Islet of Langerhans (tissue), 1 donor: ENCODE measurements at regions not wholly inside any gene's neighbourhood (a gene's known extent, or its start where the extent isn't known, plus 50 kb on each side); places are given as distances from the start of the nearest gene placed in this dataset.

Source experiments
- FAIRE-seq: peaks from one replicate; lab custom pipeline; 2011; peaks lifted over from hg19 to GRCh38; lab: Jason Lieb, UNC

- FAIRE-seq, result no peak
These were observed 300.6 kb upstream of the AZI2 start for GRCh38 chr3:28649266-28649665.

GRCh38 chr3:28651159-28651558 is 302.5 kb upstream of the AZI2 start:
- FAIRE-seq, result no peak

GRCh38 chr3:28664123-28664522 is 315.5 kb upstream of the AZI2 start:
- FAIRE-seq, result no peak

DNA sequence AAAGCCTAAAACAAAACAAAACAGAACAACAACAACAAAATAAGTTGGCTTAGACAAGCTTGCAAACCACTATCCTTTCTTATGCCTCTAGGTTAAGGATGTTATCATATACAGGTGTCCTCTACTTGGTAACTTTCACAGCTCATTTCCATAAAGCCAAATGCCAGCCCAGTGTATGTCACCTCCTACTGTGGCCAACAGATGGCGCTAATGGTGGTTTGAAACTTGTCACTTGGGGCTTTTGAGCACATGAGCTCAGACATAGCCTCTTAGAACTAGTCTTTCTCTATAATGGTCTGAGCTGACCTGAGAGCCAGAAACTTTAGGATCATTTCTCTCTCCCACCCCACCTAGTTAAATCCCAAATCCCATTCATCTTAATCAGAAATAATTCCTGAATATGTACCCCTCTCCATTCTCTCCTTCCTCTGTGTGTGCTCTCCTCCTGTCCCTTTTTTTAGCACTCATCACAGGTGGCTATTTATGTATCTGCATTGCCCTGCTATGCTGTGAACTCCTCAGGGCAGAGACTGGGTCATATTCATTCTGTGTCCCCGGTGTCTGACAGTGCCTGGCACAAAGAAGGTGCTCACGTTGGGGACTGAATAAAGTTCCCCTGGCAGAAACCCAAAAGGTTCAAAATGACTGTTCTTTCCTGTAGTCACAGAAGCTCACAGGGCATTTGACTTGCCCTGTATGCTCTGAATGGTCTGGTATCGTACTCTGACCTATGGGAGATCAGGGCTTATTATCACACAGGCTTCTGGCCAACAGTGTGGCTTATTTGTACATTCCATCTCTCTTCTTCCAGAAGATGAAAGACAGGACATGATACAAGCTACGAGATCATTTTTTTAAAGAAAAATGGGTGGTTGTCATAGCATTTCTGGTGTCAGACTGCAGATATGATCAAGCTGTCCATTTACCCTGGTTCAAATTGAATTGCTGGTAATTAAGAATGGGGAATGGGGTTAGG is 319.3 kb upstream of the AZI2 start:
- FAIRE-seq, result no peak

GRCh38 chr3:28669870-28670269 is 321.2 kb upstream of the AZI2 start:
- no peak for FAIRE-seq

DNA sequence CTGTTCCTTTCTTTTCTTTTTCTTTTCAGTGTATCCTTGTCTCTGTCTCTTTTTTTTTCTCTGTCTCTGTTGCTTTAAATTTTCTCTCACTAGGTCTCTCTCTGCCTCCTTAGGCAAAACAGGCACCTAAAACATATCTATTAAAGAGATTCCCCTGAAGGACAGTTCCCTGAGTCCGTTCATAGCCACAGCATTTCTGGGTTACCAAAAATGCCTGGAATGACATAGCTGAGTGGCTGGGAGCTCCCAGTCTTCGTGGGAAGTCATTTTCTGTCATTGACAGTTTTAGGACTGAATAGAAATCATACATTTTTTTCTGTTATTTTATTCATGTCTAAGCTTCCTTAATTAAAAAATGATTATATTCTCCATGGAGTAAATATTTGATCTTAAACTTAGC is 323.8 kb upstream of the AZI2 start:
- FAIRE-seq, result no peak

DNA sequence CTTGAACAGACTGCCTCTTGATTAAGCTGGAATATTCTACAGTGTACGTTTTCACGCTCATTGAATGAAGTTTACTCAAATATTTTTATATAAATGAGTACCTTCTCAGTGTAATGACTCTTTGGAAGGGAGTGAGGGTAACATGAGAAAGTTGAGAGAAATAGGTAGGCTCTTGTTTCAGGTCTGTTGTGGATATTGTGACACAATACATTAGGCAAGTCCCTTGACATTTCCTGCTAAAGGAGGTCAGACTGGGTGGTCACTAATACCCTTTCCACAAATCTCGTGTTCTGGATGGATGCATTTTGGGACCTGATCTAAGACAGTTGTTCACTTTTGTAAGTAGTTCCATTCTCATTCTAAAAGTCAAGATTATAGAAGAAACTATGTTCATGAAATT is 324.8 kb upstream of the AZI2 start:
- no peak for FAIRE-seq

GRCh38 chr3:28674212-28674611 is 325.6 kb upstream of the AZI2 start:
- no peak for FAIRE-seq

DNA sequence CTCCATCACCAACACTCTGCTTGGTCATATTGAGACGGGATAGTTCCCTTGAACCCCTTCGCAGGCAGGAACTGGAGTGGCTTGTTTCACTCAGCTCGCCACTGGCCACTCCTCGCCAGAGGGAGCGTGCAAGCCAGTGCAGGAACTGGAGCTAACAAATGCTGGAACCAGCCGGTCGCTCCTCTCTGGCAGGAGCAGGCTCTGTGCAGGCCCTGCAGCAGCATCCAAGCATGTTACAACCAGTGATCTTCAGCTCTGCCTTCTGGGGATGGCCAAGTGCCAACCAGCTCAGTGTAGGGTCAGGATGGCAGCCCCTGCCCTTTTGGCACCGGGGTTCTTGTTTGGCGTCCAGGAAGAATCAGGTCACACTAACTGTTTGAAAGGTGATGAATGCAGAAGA is 329.0 kb upstream of the AZI2 start:
- FAIRE-seq, result no peak

DNA sequence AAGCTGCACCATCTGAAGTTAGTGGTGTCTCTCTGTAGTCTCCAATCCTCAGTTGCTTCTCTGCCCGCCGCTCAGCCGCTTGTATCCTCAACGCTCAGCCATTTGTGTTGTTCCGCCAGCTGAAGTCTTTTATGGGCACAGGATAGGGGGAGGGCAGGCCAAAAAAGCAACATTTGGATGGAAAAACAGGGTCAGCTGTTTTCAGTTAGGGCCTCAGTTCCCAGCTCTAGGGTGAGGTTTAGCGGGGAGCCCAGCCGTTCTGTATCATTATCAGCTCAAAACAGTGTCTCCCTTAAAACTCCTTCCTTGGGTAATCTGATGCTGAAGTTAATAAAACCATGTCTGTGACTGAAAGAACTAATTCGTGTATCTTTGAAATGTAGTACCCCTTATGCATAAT is 329.5 kb upstream of the AZI2 start:
- no peak for FAIRE-seq

DNA sequence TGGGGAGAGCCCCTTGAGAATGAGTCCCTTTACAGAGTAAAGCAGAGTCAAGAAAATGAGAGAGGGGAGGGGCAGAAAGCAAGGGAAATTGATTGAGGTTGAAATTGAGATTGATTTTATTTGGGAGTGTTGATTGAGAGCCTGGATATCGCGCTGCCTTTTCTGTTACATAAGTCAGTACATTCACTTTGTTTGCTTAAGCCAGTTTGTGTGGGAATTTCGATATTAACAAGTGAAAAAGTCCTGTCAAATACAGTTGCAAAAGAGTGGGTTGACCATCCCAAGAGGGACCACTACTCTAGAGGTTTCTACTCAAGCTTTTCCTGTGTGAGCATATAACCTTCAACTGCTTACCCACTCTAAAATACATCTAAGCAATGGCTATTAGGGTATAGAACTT is 331.4 kb upstream of the AZI2 start:
- no peak for FAIRE-seq

DNA sequence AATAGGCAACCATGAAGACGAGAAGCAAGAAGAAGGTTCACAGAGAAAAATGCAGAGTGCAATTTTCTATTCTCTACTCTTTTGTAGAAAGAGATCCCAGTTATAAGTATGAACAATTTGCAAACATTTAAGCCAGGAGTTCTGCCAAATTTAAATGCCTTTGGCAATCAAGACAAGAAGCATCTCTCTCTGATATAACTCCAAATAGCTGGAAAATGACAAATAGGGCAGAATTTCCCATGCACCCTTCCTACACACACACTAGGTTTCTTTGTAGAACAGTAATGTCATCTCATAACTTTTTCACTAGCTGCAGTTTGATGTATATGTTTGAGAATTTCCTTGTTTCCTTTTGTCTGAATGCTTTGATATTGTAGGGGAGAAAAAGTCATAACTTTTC is 333.5 kb upstream of the AZI2 start:
- FAIRE-seq, result no peak

- no peak for FAIRE-seq
These were observed 341.6 kb upstream of the AZI2 start for GRCh38 chr3:28690176-28690575.

GRCh38 chr3:28698706-28699105 is 350.1 kb upstream of the AZI2 start:
- FAIRE-seq, result no peak

- FAIRE-seq, result no peak
These were observed 350.7 kb upstream of the AZI2 start for GRCh38 chr3:28699283-28699682.

DNA sequence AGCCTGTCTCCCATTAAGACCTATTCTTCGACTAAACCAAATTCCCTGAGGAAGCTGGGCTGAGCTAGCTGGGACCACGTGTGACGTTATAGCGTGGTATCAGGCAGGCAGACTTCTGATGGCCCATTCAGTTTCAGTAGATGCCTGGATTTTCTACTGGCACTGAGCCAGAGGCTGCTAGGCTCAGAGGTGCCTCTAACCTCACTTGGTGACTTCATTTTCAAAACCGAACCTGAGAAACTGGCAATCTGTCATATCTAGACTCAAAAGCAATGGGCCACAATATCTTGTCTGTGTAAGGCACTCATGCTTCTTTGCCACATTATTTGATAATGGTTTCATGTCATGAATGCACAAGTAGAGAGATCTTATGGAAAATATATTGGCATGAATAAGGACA is 352.1 kb upstream of the AZI2 start:
- FAIRE-seq, result no peak

DNA sequence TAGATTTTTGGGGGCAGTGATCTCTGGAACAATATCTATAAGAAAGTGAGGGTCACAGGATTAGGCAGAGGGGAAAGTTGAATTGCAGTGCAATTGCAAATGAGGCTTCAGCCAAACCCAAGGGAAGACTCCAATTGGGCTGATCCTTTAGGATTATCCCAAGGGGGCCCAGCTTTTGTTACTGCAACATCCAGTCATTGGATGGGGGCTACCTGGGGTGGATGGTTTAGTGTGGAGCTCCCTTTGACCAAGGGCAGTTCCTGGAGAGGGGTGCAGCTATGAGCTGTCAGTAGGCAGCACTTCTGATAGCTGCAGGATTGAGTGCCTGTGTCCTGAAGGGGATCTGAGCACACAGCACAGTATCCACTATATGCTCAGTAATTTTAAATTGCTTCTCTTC is 355.2 kb upstream of the AZI2 start:
- no peak for FAIRE-seq

GRCh38 chr3:28711293-28711692 is 362.7 kb upstream of the AZI2 start:
- no peak for FAIRE-seq

- FAIRE-seq, result no peak
These were observed 368.3 kb upstream of the AZI2 start for GRCh38 chr3:28716939-28717338.

DNA sequence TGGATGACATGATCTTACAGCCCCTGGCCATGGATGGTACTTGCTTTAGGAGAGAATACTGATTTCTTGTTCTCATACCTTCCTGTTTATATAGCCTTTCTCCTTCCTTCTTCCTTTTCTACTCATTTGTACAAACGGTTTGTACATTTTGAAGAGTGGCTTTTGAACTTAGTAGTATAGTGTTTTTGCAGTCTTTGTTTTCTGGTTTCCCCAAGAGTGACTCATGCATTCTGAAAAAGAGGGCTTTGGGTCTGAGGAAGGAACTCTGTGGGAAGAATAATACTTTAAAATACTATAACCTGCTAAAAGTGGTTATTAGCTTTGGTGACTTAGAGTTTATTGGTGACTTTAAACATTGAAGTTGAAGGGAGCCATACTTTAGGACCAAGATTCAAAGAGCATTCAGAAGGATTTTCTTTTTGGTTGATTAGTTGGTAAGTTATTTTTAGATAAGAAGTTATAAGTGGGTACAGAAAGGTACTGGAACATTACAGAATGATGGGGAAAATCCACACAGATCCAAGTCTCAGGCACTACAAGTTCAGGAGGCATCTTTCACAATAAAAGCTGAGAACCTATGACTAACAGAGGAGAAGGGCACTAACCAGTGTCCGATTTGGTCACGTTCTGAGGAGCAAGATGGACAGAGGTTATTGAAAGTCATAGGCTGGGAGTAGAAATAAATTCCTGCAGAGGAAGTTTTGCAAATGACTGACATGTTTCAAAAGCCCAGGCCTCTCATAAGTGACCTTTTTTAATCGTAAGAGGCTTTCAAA is 369.6 kb upstream of the AZI2 start:
- FAIRE-seq, result no peak

DNA sequence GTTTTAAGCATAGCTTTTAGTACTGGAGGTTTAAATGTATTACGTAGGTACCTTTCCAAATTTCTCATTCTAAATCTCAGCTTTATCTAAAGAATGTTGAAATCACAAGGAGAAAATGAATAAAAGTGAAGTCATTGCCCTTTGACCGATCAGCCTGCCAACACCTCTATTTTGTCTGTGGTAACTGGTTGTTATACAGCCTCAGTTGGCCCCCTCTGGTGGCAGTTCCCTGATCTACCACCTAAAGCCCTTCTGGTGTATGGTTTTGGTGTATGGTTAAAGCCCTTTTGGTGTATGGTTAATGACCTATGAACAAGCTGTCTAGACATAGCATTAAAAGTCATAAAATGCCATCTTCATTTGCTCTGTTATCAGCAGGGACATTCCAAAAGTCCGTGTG is 378.2 kb upstream of the AZI2 start:
- peak; percentile 13 for FAIRE-seq

DNA sequence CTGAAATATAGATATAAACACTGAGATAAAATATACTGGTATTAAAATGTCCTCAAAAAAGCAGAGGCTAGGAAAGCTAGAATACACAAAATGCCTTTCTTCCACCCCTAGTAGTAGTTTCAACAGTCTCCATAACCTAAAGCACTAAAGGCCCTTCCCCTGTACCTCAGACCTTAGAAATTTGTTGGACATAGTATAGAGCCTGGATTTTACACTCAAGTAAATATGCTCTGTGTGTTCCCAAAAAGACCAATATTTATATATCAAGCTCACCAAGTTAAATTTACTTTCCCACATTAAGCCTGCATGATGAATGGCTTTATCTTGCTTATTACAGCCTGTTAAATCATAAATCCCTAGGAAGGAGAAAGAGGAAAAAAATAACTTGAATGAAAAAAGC is 378.7 kb upstream of the AZI2 start:
- no peak for FAIRE-seq

DNA sequence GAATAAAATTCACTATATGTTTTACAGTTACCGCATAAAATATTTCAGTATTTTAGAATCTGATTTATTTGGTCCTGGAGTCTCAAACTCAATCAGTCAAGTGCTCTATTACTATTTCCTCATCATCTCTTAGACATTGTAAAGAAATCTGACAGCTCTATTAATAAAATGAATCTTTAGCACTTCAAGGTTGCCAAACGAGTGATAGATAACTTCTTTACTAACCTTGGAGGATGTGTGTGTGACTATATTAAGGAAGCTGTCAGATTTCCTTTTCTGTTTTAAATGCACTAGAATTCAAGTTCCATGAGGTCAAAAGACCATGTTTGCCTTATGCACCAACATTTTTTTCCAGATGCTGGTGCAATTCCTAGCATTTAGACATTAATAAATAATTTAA is 389.8 kb upstream of the AZI2 start:
- FAIRE-seq, result no peak

DNA sequence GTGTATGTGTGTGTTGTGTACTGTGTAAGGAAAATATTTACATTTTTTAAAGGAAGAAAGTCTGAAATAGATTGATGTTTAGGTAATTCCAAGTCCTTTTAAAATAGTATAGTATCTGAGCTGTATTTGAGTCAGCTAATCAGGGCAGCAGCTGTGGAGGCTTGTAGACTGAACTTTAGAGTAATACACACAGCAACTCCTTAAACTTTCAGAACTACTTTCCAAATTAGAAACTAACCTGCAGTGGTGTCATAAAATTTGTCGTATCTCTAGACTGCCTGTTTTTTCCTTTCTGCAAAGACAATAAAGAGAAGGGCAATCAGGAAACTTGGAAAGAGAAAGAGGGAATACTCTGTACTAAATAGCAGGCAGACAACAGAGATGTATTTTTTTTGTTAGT is 391.0 kb upstream of the AZI2 start:
- FAIRE-seq, result no peak
